ENCODE measurements at regions not wholly inside any gene's neighbourhood (a gene's known extent, or its start where the extent isn't known, plus 50 kb on each side); places are given as distances from the start of the nearest gene placed in this dataset.

GRCh38 chr3:117846238-117846637 is 1136.7 kb downstream of the TUSC7 start:
- POLR2A ChIA-PET, result no interaction called here
- 0% methylated on average over 1 of the region's 1 CpG for WGBS (ENCODE audit: insufficient coverage, low coverage, missing lambda C conversion rate)

DNA sequence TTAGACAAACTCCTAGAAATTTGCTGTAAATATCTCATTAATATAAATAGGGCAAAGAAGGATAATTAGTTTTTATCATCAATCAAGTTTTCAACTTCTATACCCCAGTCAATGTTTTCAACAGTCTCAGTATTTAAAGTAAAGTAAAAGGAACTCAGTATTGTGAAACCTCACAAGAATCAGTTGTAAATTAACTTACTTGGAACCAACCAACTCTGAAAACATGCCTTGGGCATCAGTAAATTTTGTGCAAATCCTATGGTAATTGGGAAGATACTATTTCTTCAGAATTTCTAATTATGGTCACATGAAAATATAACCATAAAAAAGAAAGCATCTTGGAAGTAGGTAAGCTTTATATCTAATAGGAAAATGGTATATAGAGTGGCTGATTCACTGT is 1139.0 kb downstream of the TUSC7 start:
- ChIA-PET CTCF (ENCODE audit: low intra/inter-chr PET ratio) (no interaction called here), POLR2A (no interaction called here)
- H3K9ac ChIP-seq (ENCODE audit: insufficient read depth in 1 of 2, low read depth in 2 of 2, low read length in 2 of 2), result no peak overlapping the region
- no peaks in the 10 kb centered on the region for H3K36me3 ChIP-seq (ENCODE audit: control insufficient read depth, insufficient read depth, low read length)
- no peaks in the 10 kb centered on the region for H3K27me3 ChIP-seq (ENCODE audit: control insufficient read depth in 2 of 2, insufficient read depth in 2 of 2, low read length in 2 of 2)
- no peaks in the 10 kb centered on the region for H3K9me1 ChIP-seq (ENCODE audit: control insufficient read depth, insufficient read depth, low read length)
- H3K4me2 ChIP-seq (ENCODE audit: insufficient read depth, low read length), result no peak overlapping the region
- H2AFZ ChIP-seq (ENCODE audit: low read depth, low read length), result no peak overlapping the region
- H4K20me1 ChIP-seq (replicated peaks; ENCODE audit: control insufficient read depth, insufficient read depth, low read length), result no peaks in the 10 kb centered on the region
- BruUV-seq (replicated peaks), result no TSS peak
- H3K4me1 ChIP-seq (replicated peaks in 1 of 2; ENCODE audit: control insufficient read depth in 2 of 2, insufficient read depth in 2 of 2, low read length in 2 of 2), result no peaks in the 10 kb centered on the region
- no peak overlapping the region for H3K27ac ChIP-seq (ENCODE audit: extremely low read depth, low read depth, low read length)
- intact Hi-C loops (cut with micrococcal nuclease), result no loop called here
- no peak overlapping the region for H3K4me3 ChIP-seq
- ATAC-seq (no peak), FAIRE-seq (no peak), DNase-seq (ENCODE audit: extremely low read depth in 1 of 4, low spot score in 3 of 4) (no peak)
- no peaks in the 10 kb centered on the region for H3K79me2 ChIP-seq (ENCODE audit: control insufficient read depth, insufficient read depth, low read length)
- in situ Hi-C loops (cut with MboI), result no loop called here
- H3K9me3 ChIP-seq (replicated peaks; ENCODE audit: control insufficient read depth, insufficient read depth, low read depth, low read length), result no peaks in the 10 kb centered on the region
- TF ChIP-seq BCOR (IDR thresholded peaks at IDR 0.05) (no peak), ELF2 (CRISPR knock-in tag; IDR thresholded peaks at IDR 0.05) (no peak), EP400 (IDR thresholded peaks at IDR 0.05) (no peak), RFX7 (CRISPR knock-in tag; IDR thresholded peaks at IDR 0.05) (no peak), SIN3A (IDR thresholded peaks at IDR 0.05; ENCODE audit: borderline replicate concordance in 2 of 2, control insufficient read depth in 1 of 2, low read depth in 2 of 2, low read length in 2 of 2) (no peak), CBX3 (IDR thresholded peaks at IDR 0.05; ENCODE audit: borderline replicate concordance in 1 of 2, low read length in 2 of 2) (no peak), TOE1 (IDR thresholded peaks at IDR 0.05; ENCODE audit: borderline replicate concordance) (no peak), TOE1 (CRISPR knock-in tag; IDR thresholded peaks at IDR 0.05; ENCODE audit: borderline replicate concordance, low read depth) (no peak), ZBTB7A (IDR thresholded peaks at IDR 0.05; ENCODE audit: borderline replicate concordance, control insufficient read depth, low read depth, low read length) (no peak), POLR2AphosphoS5 (IDR thresholded peaks at IDR 0.05; ENCODE audit: control insufficient read depth, insufficient read depth, low read depth, low read length) (no peak), TRIM25 (IDR thresholded peaks at IDR 0.05; ENCODE audit: borderline replicate concordance) (no peak), MCM7 (IDR thresholded peaks at IDR 0.05) (no peak)

More at GRCh38 chr3:117846238-117846637, 1136.7 kb downstream of the TUSC7 start:
- no peaks in the 10 kb centered on the region for H3K36me3 ChIP-seq (ENCODE audit: control insufficient read depth, insufficient read depth, low read length)
- no peak overlapping the region for H3K4me3 ChIP-seq
- H3K4me2 ChIP-seq (ENCODE audit: insufficient read depth, low read length), result no peak overlapping the region
- H2AFZ ChIP-seq (ENCODE audit: low read depth, low read length), result no peak overlapping the region
- ATAC-seq (no peak), FAIRE-seq (no peak), DNase-seq (ENCODE audit: extremely low read depth in 1 of 4, low spot score in 3 of 4) (no peak)
- H3K27ac ChIP-seq (ENCODE audit: extremely low read depth, low read depth, low read length), result no peak overlapping the region
- intact Hi-C loops (cut with micrococcal nuclease), result no loop called here
- in situ Hi-C loops (cut with MboI), result no loop called here
- no peaks in the 10 kb centered on the region for H3K9me1 ChIP-seq (ENCODE audit: control insufficient read depth, insufficient read depth, low read length)
- H3K9me3 ChIP-seq (replicated peaks; ENCODE audit: control insufficient read depth, insufficient read depth, low read depth, low read length), result no peaks in the 10 kb centered on the region
- BruUV-seq (replicated peaks), result no TSS peak
- no peaks in the 10 kb centered on the region for H3K79me2 ChIP-seq (ENCODE audit: control insufficient read depth, insufficient read depth, low read length)
- CTCF ChIA-PET (ENCODE audit: low intra/inter-chr PET ratio), result no interaction called here
- H4K20me1 ChIP-seq (replicated peaks; ENCODE audit: control insufficient read depth, insufficient read depth, low read length), result no peaks in the 10 kb centered on the region
- no peak overlapping the region for H3K9ac ChIP-seq (ENCODE audit: insufficient read depth in 1 of 2, low read depth in 2 of 2, low read length in 2 of 2)
- no peaks in the 10 kb centered on the region for H3K27me3 ChIP-seq (ENCODE audit: control insufficient read depth in 2 of 2, insufficient read depth in 2 of 2, low read length in 2 of 2)
- TF ChIP-seq MEF2A (IDR thresholded peaks at IDR 0.05; ENCODE audit: control insufficient read depth, low read depth, low read length) (no peak), EWSR1 (IDR thresholded peaks at IDR 0.05; ENCODE audit: borderline replicate concordance, low read depth, partially characterized antibody) (no peak), HNRNPH1 (optimal IDR thresholded peaks at IDR 0.05; ENCODE audit: low read depth, low read length) (no peak), IFI16 (CRISPR knock-in tag; IDR thresholded peaks at IDR 0.05) (no peak), ZSCAN32 (CRISPR knock-in tag; IDR thresholded peaks at IDR 0.05) (no peak), PURB (CRISPR knock-in tag; IDR thresholded peaks at IDR 0.05; ENCODE audit: low read depth) (no peak), ETV5 (CRISPR knock-in tag; IDR thresholded peaks at IDR 0.05; ENCODE audit: low read depth) (no peak), NFE2 (IDR thresholded peaks at IDR 0.05; ENCODE audit: low read depth) (no peak)
- no peaks in the 10 kb centered on the region for H3K4me1 ChIP-seq (replicated peaks in 1 of 2; ENCODE audit: control insufficient read depth in 2 of 2, insufficient read depth in 2 of 2, low read length in 2 of 2)

Data from K562 (cell line).